HepG2 (cell line): ENCODE measurements at regions not wholly inside any gene's neighbourhood (a gene's known extent, or its start where the extent isn't known, plus 50 kb on each side); places are given as distances from the start of the nearest gene placed in this dataset.

ENCODE experiments used
- EP300 ChIP-seq, 3 experiments: sonication (generic) in 1 of 3; formaldehyde crosslinking in 1 of 3; IDR thresholded peaks; 2 replicates each; pipeline versions ENCODE4 v1.5.1 to v1.6.1; 2011 to 2020; ENCODE audit warnings: low read depth in 2 of 3, low read length in 2 of 3, borderline replicate concordance in 1 of 3, improper control_type of control experiment in 1 of 3, mild to moderate bottlenecking in 1 of 3, missing genetic modification reagents in 1 of 3, moderate library complexity in 1 of 3
- GABPA ChIP-seq, 2 experiments: IDR thresholded peaks; 2 replicates each; pipeline ENCODE4 v1.6.1; 2011 to 2016; ENCODE audit warnings: low read depth in 2 of 2, low read length in 1 of 2, missing biosample characterization in 1 of 2, missing genetic modification characterization in 1 of 2
- HBP1 ChIP-seq: IDR thresholded peaks from 2 replicates; pipeline ENCODE4 v1.6.1; 2016; ENCODE audit warnings: low read depth, control low read depth
- MAFK ChIP-seq, 2 experiments: IDR thresholded peaks in 1 of 2; conservative IDR thresholded peaks in 1 of 2; 2 replicates each; pipeline ENCODE4 v1.6.1; 2011; ENCODE audit warnings: improper control_type of control experiment in 2 of 2, low read length in 2 of 2
- MIER2 ChIP-seq: IDR thresholded peaks from 2 replicates; pipeline ENCODE4 v1.6.1; 2016; ENCODE audit warnings: missing biosample characterization, missing genetic modification reagents
- TOE1 ChIP-seq: sonication (generic); formaldehyde crosslinking; IDR thresholded peaks from 2 replicates; pipeline ENCODE4 v1.4.0; 2020; ENCODE audit warnings: mild to moderate bottlenecking, missing genetic modification reagents
- ZNF10 ChIP-seq: sonication (generic); formaldehyde crosslinking; IDR thresholded peaks from 2 replicates; pipeline ENCODE4 v1.4.0; 2020; ENCODE audit warnings: mild to moderate bottlenecking, low read depth, missing genetic modification reagents, borderline replicate concordance
- ZNF232 ChIP-seq: sonication (generic); formaldehyde crosslinking; IDR thresholded peaks from 2 replicates; pipeline ENCODE4 v1.4.0; 2020; ENCODE audit warnings: missing genetic modification reagents, borderline replicate concordance
- ZNF503 ChIP-seq: sonication (generic); formaldehyde crosslinking; IDR thresholded peaks from 2 replicates; pipeline ENCODE4 v1.4.0; 2020; ENCODE audit warnings: missing genetic modification reagents
- ZNF776 ChIP-seq: sonication (generic); formaldehyde crosslinking; IDR thresholded peaks from 2 replicates; pipeline ENCODE4 v1.4.0; 2020; ENCODE audit warnings: mild to moderate bottlenecking, missing genetic modification reagents

- TF ChIP-seq ZNF776 (CRISPR knock-in tag) (no peak), GABPA (IDR thresholded peaks at IDR 0.05; ENCODE audit: low read depth, low read length) (no peak), GABPA (CRISPR knock-in tag; IDR thresholded peaks at IDR 0.05; ENCODE audit: low read depth) (no peak), MAFK (conservative IDR thresholded peaks at IDR 0.05 in 1 of 2, IDR thresholded peaks at IDR 0.05 in 1 of 2; ENCODE audit: low read length in 2 of 2) (no peak), HBP1 (no peak), ZNF503 (CRISPR knock-in tag) (no peak), ZNF10 (no peak), EP300 (IDR thresholded peaks at IDR 0.05; ENCODE audit: low read depth in 2 of 2, low read length in 2 of 2) (no peak), EP300 (CRISPR knock-in tag; IDR thresholded peaks at IDR 0.05; ENCODE audit: borderline replicate concordance) (no peak), TOE1 (CRISPR knock-in tag) (no peak), ZNF232 (CRISPR knock-in tag) (no peak), MIER2 (CRISPR knock-in tag) (no peak)
These were observed 56.5 kb upstream of the PPARA start for GRCh38 chr22:46093796-46094195.
